VCaP (cell line): ENCODE measurements at regions not wholly inside any gene's neighbourhood (a gene's known extent, or its start where the extent isn't known, plus 50 kb on each side); places are given as distances from the start of the nearest gene placed in this dataset.

ENCODE experiments used
- H3K27ac ChIP-seq: fragments of 450-650 bp; 2 replicates; pipeline ENCODE4 v1.5.1; 2017
- CTCF ChIP-seq: fragments of 450-650 bp; conservative IDR thresholded peaks from 2 replicates; pipeline ENCODE4 v1.5.1; 2017; ENCODE audit warnings: mild to moderate bottlenecking, moderate library complexity

GRCh38 chr3:146350852-146351251 is 99.9 kb upstream of the PLSCR4 start:
- H3K27ac ChIP-seq, result no peak overlapping the region
- TF ChIP-seq CTCF, result no peak

GRCh38 chr3:146345900-146346299 is 95.0 kb upstream of the PLSCR4 start:
- H3K27ac ChIP-seq, result no peak overlapping the region
- TF ChIP-seq CTCF, result no peak

- TF ChIP-seq CTCF, result no peak
- H3K27ac ChIP-seq, result no peak overlapping the region
Observed at GRCh38 chr3:146343551-146343950, 92.6 kb upstream of the PLSCR4 start.

GRCh38 chr3:146342989-146343388 is 92.1 kb upstream of the PLSCR4 start:
- TF ChIP-seq CTCF, result no peak
- no peak overlapping the region for H3K27ac ChIP-seq

GRCh38 chr3:146339349-146339748 is 88.4 kb upstream of the PLSCR4 start:
- H3K27ac ChIP-seq, result no peak overlapping the region
- no peak for TF ChIP-seq CTCF

GRCh38 chr3:146337991-146338390 is 87.1 kb upstream of the PLSCR4 start:
- TF ChIP-seq CTCF, result no peak
- H3K27ac ChIP-seq, result no peak overlapping the region

GRCh38 chr3:146335386-146335785 is 84.5 kb upstream of the PLSCR4 start:
- TF ChIP-seq CTCF, result no peak
- no peak overlapping the region for H3K27ac ChIP-seq

GRCh38 chr3:146334151-146334550 is 83.2 kb upstream of the PLSCR4 start:
- no peak overlapping the region for H3K27ac ChIP-seq
- no peak for TF ChIP-seq CTCF
